AG04450 (cell line): ENCODE measurements at regions not wholly inside any gene's neighbourhood (a gene's known extent, or its start where the extent isn't known, plus 50 kb on each side); places are given as distances from the start of the nearest gene placed in this dataset.

Experiments
- CTCF ChIA-PET: fragments of 300-600, 350-600 bp; formaldehyde crosslinking; extraction: SDS; loops from one replicate; lab custom pipeline; 2022; ENCODE audit warnings: antibody characterized with exemption, inconsistent platforms; lab: Charles Lee
- POLR2A ChIA-PET: fragments of 350-600 bp; formaldehyde crosslinking; extraction: SDS; loops from one replicate; lab custom pipeline; 2021; ENCODE audit warnings: antibody characterized with exemption, inconsistent platforms; lab: Yijun Ruan, JAX
- DNase-seq: peaks from one replicate; pipeline ENCODE4 v3.0.0-alpha.2; 2011; ENCODE audit warnings: low read depth, low spot score
- H3K27ac ChIP-seq: one replicate; pipeline ENCODE4 v1.5.1; 2012; ENCODE audit warnings: low read depth, low read length, control low read depth
- H3K27me3 ChIP-seq: one replicate; pipeline ENCODE4 v1.6.0; 2012; ENCODE audit warnings: low read length; ENCODE audit not compliant: control insufficient read depth, insufficient read depth
- H3K4me3 ChIP-seq: 2 replicates; pipeline ENCODE4 v1.5.1; 2011; ENCODE audit warnings: mild to moderate bottlenecking, low read depth, low read length, control low read depth
- H3K9me3 ChIP-seq: 2 replicates; pipeline ENCODE4 v1.5.1; 2012; ENCODE audit warnings: low read length; ENCODE audit not compliant: control insufficient read depth, insufficient read depth
- TF ChIP-seq, protein P1 (sequence below): IDR thresholded peaks from 2 replicates; pipeline ENCODE4 v1.5.1; 2011; ENCODE audit warnings: low read depth, low read length, control low read depth, inconsistent platforms

DNA sequence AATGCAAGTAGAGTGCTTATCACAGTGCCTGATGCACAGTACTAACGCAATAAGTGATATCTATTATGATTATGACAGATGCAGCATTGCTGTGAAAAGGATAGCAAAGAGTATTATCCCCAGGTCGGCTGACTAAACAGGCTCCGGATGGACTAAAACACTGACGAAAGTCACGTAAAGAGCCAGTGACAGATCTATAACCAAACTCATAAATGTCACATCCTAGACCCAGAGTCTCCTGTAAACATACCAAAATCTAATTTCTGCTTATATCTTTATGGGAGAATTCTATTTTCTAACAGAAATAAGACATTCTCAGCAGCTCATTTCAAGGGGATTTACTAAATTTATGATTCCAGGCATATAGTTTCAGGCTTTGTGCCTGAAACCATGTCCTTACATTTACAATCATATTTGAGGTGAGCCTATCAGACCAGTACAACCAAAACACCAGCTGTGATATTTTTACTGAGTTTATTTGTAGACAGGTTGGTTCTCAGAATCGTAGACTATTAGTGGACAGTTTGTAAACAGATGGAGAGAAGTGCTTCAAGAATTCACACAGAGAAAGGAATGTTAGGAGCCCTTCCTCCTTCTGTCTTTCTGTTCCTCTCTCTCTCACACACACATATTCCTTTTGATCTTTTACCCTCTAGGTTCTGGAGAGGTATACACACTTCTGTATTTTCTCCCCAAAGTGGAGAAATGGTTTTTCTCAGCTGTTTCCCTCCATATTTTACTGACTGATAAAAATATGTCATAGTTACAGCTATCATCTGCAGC is 52.4 kb upstream of the WDR26 start:
- H3K27ac ChIP-seq: no peak overlapping the region
- CTCF ChIA-PET: interaction anchor here (0.9 to 2.1 kb wide), 3 partner anchors 26 to 29 kb away, joined by 3 to 8 read pairs (median 3); no protein-coding TSS in a partner anchor
- no peak for DNase-seq
- H3K4me3 ChIP-seq: no peak overlapping the region
- POLR2A ChIA-PET: no interaction called here
- H3K9me3 ChIP-seq: no peaks in the 10 kb centered on the region; the same call in 1 of the 2 replicates
- H3K27me3 ChIP-seq: no peaks in the 10 kb centered on the region
- TF ChIP-seq, protein P1, sequence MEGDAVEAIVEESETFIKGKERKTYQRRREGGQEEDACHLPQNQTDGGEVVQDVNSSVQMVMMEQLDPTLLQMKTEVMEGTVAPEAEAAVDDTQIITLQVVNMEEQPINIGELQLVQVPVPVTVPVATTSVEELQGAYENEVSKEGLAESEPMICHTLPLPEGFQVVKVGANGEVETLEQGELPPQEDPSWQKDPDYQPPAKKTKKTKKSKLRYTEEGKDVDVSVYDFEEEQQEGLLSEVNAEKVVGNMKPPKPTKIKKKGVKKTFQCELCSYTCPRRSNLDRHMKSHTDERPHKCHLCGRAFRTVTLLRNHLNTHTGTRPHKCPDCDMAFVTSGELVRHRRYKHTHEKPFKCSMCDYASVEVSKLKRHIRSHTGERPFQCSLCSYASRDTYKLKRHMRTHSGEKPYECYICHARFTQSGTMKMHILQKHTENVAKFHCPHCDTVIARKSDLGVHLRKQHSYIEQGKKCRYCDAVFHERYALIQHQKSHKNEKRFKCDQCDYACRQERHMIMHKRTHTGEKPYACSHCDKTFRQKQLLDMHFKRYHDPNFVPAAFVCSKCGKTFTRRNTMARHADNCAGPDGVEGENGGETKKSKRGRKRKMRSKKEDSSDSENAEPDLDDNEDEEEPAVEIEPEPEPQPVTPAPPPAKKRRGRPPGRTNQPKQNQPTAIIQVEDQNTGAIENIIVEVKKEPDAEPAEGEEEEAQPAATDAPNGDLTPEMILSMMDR: no peak

DNA sequence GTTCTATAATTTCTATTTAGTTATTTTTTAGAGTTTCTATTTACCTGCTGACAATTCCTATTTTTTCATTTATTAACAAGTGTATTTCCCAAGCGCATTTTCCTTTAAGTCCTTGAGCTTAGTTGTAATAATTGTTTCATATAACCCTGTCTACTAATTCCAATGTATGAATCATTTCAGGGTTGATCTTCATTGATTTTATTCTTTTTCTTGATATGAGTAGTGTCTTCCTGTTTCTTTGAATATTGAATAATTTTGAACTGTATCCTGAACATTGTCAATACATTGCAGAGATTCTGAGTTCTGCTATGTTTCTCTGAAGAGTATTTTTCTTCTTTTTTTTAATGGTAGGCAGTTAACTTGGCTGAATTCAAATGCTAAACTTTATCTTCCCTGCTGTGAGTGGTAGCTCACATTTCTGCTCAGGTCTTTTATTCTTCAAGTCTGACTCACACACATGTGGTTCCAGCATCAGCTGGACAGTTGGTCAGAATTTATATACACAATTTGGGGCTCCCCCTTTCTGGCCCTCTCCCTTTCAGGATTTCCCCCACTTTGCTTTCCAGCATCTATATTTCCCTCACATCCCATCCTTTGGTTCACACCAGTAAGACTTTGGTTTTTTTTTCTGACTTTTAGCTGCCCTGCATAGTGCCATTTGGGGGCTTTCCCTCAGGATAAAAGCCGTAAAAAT is 54.4 kb upstream of the WDR26 start:
- no peak for DNase-seq
- Histone ChIP-seq H3K4me3 (no peak overlapping the region), H3K27me3 (no peaks in the 10 kb centered on the region), H3K9me3 (no peaks in the 10 kb centered on the region; the same call in 1 of the 2 replicates), H3K27ac (no peak overlapping the region)
- ChIA-PET CTCF (interaction anchor here (0.6 to 1.7 kb wide), 6 partner anchors 16 to 364 kb away, joined by 3 to 6 read pairs (median 4); no protein-coding TSS in a partner anchor), POLR2A (interaction anchor here (0.6 to 1.1 kb wide), 3 partner anchors 10 to 762 kb away, joined by 3 to 7 read pairs (median 4); no protein-coding TSS in a partner anchor)
- TF ChIP-seq, protein P1: no peak

DNA sequence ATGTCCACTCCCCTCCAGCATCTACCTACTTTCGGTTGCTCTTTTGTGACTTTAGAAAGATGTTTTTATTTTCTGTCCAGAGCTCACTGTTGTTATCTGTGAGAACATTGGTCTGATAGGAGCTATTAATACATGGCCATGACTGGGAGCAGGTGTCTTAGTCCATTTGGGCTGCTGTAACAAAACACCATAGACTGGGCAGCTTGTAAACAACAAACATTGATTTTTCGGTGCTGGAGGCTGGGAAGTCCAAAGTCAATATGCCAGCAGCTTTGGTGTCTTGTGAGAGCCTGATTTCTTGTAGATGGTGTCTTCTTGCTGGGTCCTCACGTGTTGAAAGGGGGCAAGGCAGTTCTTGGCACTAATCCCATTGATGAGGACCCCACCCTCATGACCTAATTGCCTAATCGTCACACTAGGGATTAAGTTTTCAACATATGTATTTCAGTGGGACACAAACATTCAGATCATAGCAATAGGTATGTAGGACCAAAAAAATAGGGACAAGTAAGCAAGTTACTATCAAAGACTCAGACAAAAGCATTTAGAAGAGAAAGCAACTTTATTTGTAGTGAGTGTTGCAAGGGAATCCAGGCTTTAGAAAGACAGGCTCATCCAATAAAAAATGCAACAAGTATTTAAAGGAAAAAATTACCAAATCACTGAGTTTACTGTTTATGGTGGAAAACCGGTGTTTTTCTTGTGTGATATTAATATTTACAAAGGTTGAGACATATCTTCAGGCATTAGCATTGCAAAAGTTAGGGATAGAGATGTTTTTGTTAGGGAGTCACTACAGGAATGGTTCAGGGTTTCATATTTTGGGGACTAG is 55.2 kb upstream of the WDR26 start:
- no peaks in the 10 kb centered on the region for H3K27me3 ChIP-seq
- ChIA-PET CTCF (interaction anchor here (0.6 to 1.7 kb wide), 3 partner anchors 15 to 32 kb away, joined by 3 to 6 read pairs (median 5); no protein-coding TSS in a partner anchor), POLR2A (interaction anchor here (0.6 to 1.1 kb wide), 3 partner anchors 9 to 763 kb away, joined by 3 to 7 read pairs (median 4); no protein-coding TSS in a partner anchor)
- H3K9me3 ChIP-seq: no peaks in the 10 kb centered on the region; the same call in 1 of the 2 replicates
- H3K27ac ChIP-seq: no peak overlapping the region
- TF ChIP-seq, protein P1: no peak
- DNase-seq: no peak
- H3K4me3 ChIP-seq: no peak overlapping the region

DNA sequence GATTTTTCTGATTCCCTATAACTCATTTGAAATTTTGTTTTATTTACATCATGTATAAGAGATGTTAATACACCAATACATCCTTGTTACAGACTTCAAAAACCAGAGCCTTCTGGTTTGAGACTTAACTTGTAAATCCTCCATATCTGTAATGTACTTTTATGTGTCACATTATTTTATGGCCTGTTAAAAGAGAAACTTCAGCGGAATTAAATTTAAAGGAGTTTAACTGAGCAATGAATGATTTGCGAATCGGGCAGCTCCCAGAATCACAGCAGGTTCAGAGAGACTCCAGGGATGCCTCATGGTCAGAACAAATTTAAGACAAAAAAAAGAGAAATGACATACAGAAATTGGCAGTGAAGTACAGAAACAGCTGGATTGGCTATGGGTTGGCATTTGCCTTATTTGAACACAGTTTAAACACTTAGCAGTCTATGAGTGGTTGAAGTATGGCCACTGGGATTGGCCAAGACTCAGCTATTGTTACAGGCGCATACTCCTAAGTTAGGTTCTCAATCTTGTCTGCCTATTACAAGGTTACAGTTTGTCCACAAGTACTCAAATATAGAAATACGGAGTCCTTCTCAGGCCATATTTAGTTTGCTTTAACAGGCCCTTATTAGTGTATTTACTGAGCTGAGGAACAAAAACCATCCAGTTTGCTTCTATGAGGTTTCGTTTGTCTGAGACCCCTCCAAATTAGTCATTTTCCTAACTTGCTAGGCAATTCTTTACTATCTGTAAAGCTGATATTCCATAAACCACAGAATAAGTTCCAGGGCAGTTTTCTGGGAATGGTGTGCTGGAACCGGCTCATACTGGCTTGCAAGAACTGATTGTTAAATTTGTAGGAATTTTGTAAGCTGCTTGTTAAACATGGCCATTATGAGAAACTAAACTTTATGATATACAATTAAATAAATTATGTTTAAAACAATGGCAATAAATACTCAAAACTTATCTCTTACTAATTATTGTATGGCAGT is 56.2 kb upstream of the WDR26 start:
- Histone ChIP-seq H3K27me3 (no peaks in the 10 kb centered on the region), H3K4me3 (no peak overlapping the region), H3K9me3 (no peaks in the 10 kb centered on the region; the same call in 1 of the 2 replicates), H3K27ac (no peak overlapping the region)
- CTCF ChIA-PET: interaction anchor here (0.7 to 0.9 kb wide), 2 partner anchors 23 to 742 kb away, joined by 3 read pairs; no protein-coding TSS in a partner anchor
- no peak for DNase-seq
- POLR2A ChIA-PET: no interaction called here
- TF ChIP-seq, protein P1: no peak
